H1 (cell line): ENCODE measurements at regions not wholly inside any gene's neighbourhood (a gene's known extent, or its start where the extent isn't known, plus 50 kb on each side); places are given as distances from the start of the nearest gene placed in this dataset.

Source experiments
- BCL11A ChIP-seq, 2 experiments: IDR thresholded peaks; one replicate each; pipeline ENCODE4 v1.6.1; 2011; ENCODE audit warnings: low read depth in 2 of 2, low read length in 2 of 2, mild to moderate bottlenecking in 2 of 2
- CHD2 ChIP-seq: IDR thresholded peaks from 2 replicates; pipeline ENCODE4 v1.6.1; 2012; ENCODE audit warnings: low read length, improper control_type of control experiment
- CTBP2 ChIP-seq: IDR thresholded peaks from 2 replicates; pipeline ENCODE4 v1.7.0; 2011; ENCODE audit warnings: borderline replicate concordance, mild to moderate bottlenecking, moderate library complexity, mixed read lengths, low read length; ENCODE audit not compliant: insufficient read depth, insufficient read length
- EP300 ChIP-seq, 2 experiments: IDR thresholded peaks; 1 replicate in 1 of 2; 2 replicates in 1 of 2; pipeline ENCODE4 v1.6.1; 2011 to 2012; ENCODE audit warnings: low read depth in 2 of 2, low read length in 2 of 2, mild to moderate bottlenecking in 2 of 2, borderline replicate concordance in 1 of 2, inconsistent platforms in 1 of 2, moderate library complexity in 1 of 2
- FOSL1 ChIP-seq: IDR thresholded peaks from 2 replicates; pipeline ENCODE4 v1.6.1; 2011; ENCODE audit warnings: mild to moderate bottlenecking, low read depth, low read length, moderate library complexity; ENCODE audit not compliant: insufficient read depth
- JUN ChIP-seq: IDR thresholded peaks from 2 replicates; pipeline ENCODE4 v1.6.1; 2011; ENCODE audit warnings: low read depth, mild to moderate bottlenecking, improper control_type of control experiment, low read length
- KDM1A ChIP-seq: fragments of 200-600, 300-600 bp; sonication (generic); IDR thresholded peaks from 2 replicates; pipeline ENCODE4 v1.7.1; 2016; ENCODE audit warnings: mild to moderate bottlenecking, low read length, borderline replicate concordance
- SAP30 ChIP-seq: fragments of 300-600 bp; sonication (generic); IDR thresholded peaks from 2 replicates; pipeline ENCODE4 v1.7.1; 2012; ENCODE audit warnings: low read length, moderate library complexity, mild to moderate bottlenecking, inconsistent platforms; ENCODE audit not compliant: insufficient read depth, insufficient replicate concordance
- SP1 ChIP-seq: IDR thresholded peaks from 2 replicates; pipeline ENCODE4 v1.6.1; 2011; ENCODE audit warnings: low read depth, low read length
- TF ChIP-seq, protein P1 (sequence below): fragments of 300-600 bp; sonication (generic); IDR thresholded peaks from 2 replicates; pipeline ENCODE4 v1.7.1; 2012; ENCODE audit warnings: low read length, moderate library complexity, mild to moderate bottlenecking, inconsistent platforms; ENCODE audit not compliant: insufficient replicate concordance

GRCh38 chr14:76687611-76688382, 73.5 kb upstream of the VASH1 start (continued):
- TF ChIP-seq, protein P1, sequence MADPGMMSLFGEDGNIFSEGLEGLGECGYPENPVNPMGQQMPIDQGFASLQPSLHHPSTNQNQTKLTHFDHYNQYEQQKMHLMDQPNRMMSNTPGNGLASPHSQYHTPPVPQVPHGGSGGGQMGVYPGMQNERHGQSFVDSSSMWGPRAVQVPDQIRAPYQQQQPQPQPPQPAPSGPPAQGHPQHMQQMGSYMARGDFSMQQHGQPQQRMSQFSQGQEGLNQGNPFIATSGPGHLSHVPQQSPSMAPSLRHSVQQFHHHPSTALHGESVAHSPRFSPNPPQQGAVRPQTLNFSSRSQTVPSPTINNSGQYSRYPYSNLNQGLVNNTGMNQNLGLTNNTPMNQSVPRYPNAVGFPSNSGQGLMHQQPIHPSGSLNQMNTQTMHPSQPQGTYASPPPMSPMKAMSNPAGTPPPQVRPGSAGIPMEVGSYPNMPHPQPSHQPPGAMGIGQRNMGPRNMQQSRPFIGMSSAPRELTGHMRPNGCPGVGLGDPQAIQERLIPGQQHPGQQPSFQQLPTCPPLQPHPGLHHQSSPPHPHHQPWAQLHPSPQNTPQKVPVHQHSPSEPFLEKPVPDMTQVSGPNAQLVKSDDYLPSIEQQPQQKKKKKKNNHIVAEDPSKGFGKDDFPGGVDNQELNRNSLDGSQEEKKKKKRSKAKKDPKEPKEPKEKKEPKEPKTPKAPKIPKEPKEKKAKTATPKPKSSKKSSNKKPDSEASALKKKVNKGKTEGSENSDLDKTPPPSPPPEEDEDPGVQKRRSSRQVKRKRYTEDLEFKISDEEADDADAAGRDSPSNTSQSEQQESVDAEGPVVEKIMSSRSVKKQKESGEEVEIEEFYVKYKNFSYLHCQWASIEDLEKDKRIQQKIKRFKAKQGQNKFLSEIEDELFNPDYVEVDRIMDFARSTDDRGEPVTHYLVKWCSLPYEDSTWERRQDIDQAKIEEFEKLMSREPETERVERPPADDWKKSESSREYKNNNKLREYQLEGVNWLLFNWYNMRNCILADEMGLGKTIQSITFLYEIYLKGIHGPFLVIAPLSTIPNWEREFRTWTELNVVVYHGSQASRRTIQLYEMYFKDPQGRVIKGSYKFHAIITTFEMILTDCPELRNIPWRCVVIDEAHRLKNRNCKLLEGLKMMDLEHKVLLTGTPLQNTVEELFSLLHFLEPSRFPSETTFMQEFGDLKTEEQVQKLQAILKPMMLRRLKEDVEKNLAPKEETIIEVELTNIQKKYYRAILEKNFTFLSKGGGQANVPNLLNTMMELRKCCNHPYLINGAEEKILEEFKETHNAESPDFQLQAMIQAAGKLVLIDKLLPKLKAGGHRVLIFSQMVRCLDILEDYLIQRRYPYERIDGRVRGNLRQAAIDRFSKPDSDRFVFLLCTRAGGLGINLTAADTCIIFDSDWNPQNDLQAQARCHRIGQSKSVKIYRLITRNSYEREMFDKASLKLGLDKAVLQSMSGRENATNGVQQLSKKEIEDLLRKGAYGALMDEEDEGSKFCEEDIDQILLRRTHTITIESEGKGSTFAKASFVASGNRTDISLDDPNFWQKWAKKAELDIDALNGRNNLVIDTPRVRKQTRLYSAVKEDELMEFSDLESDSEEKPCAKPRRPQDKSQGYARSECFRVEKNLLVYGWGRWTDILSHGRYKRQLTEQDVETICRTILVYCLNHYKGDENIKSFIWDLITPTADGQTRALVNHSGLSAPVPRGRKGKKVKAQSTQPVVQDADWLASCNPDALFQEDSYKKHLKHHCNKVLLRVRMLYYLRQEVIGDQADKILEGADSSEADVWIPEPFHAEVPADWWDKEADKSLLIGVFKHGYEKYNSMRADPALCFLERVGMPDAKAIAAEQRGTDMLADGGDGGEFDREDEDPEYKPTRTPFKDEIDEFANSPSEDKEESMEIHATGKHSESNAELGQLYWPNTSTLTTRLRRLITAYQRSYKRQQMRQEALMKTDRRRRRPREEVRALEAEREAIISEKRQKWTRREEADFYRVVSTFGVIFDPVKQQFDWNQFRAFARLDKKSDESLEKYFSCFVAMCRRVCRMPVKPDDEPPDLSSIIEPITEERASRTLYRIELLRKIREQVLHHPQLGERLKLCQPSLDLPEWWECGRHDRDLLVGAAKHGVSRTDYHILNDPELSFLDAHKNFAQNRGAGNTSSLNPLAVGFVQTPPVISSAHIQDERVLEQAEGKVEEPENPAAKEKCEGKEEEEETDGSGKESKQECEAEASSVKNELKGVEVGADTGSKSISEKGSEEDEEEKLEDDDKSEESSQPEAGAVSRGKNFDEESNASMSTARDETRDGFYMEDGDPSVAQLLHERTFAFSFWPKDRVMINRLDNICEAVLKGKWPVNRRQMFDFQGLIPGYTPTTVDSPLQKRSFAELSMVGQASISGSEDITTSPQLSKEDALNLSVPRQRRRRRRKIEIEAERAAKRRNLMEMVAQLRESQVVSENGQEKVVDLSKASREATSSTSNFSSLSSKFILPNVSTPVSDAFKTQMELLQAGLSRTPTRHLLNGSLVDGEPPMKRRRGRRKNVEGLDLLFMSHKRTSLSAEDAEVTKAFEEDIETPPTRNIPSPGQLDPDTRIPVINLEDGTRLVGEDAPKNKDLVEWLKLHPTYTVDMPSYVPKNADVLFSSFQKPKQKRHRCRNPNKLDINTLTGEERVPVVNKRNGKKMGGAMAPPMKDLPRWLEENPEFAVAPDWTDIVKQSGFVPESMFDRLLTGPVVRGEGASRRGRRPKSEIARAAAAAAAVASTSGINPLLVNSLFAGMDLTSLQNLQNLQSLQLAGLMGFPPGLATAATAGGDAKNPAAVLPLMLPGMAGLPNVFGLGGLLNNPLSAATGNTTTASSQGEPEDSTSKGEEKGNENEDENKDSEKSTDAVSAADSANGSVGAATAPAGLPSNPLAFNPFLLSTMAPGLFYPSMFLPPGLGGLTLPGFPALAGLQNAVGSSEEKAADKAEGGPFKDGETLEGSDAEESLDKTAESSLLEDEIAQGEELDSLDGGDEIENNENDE, result no peak
- TF ChIP-seq FOSL1, result no peak
- TF ChIP-seq CTBP2, result no peak
- no peak for TF ChIP-seq SP1
- TF ChIP-seq CHD2, result no peak
- TF ChIP-seq BCL11A (IDR thresholded peaks at IDR 0.05; ENCODE audit: low read depth in 2 of 2, low read length in 2 of 2), result no peak
- TF ChIP-seq KDM1A, result no peak
- no peak for TF ChIP-seq JUN
- TF ChIP-seq SAP30, result no peak
- no peak for TF ChIP-seq EP300 (IDR thresholded peaks at IDR 0.05; ENCODE audit: borderline replicate concordance in 1 of 2, low read depth in 2 of 2, low read length in 2 of 2)
